MM.1S (cell line): ENCODE measurements at regions not wholly inside any gene's neighbourhood (a gene's known extent, or its start where the extent isn't known, plus 50 kb on each side); places are given as distances from the start of the nearest gene placed in this dataset.

Source experiments
- DNase-seq: peaks from one replicate; pipeline ENCODE4 v3.0.0-alpha.2; 2015
- H2AFZ ChIP-seq: fragments of 300-600 bp; sonication (generic); 2 replicates; pipeline ENCODE4 v1.6.0; 2016; ENCODE audit warnings: antibody characterized with exemption, low read length
- H3F3A ChIP-seq: fragments of 300-600 bp; sonication (generic); 2 replicates; pipeline ENCODE4 v1.6.1; 2016; ENCODE audit warnings: mild to moderate bottlenecking, antibody characterized with exemption, low read length, moderate library complexity, mixed read lengths; ENCODE audit not compliant: insufficient read depth
- H3K27ac ChIP-seq: fragments of 300-600 bp; sonication (generic); 2 replicates; pipeline ENCODE4 v1.5.1; 2016; ENCODE audit warnings: mild to moderate bottlenecking, low read length
- H3K27me3 ChIP-seq: fragments of 300-600 bp; sonication (generic); replicated peaks from 2 replicates; pipeline ENCODE4 v1.6.0; 2016; ENCODE audit warnings: low read length; ENCODE audit not compliant: insufficient read depth
- H3K36me3 ChIP-seq: fragments of 300-600 bp; sonication (generic); replicated peaks from 2 replicates; pipeline ENCODE4 v1.6.1; 2016; ENCODE audit warnings: mild to moderate bottlenecking, low read length, mixed read lengths; ENCODE audit not compliant: insufficient read depth
- H3K4me1 ChIP-seq: fragments of 300-600 bp; sonication (generic); 2 replicates; pipeline ENCODE4 v1.6.1; 2016; ENCODE audit warnings: low read length, mixed read lengths
- H3K4me2 ChIP-seq: fragments of 300-600 bp; sonication (generic); 2 replicates; pipeline ENCODE4 v1.6.0; 2016; ENCODE audit warnings: low read depth, low read length
- H3K4me3 ChIP-seq: fragments of 300-600 bp; sonication (generic); 2 replicates; pipeline ENCODE4 v1.5.1; 2016; ENCODE audit warnings: low read length, mixed read lengths
- H3K79me2 ChIP-seq: fragments of 300-600 bp; sonication (generic); 2 replicates; pipeline ENCODE4 v1.6.1; 2016; ENCODE audit warnings: mixed run types, low read length, mixed read lengths
- H3K9ac ChIP-seq: fragments of 300-600 bp; sonication (generic); 2 replicates; pipeline ENCODE4 v1.6.1; 2016; ENCODE audit warnings: low read length, mixed read lengths
- H3K9me2 ChIP-seq: fragments of 300-600 bp; sonication (generic); replicated peaks from 2 replicates; pipeline ENCODE4 v1.6.1; 2016; ENCODE audit warnings: mild to moderate bottlenecking, low read length, mixed read lengths; ENCODE audit not compliant: insufficient read depth
- H3K9me3 ChIP-seq: fragments of 300-600 bp; sonication (generic); replicated peaks from 2 replicates; pipeline ENCODE4 v1.6.1; 2016; ENCODE audit warnings: mild to moderate bottlenecking, low read length, mixed read lengths; ENCODE audit not compliant: insufficient read depth
- H4K20me1 ChIP-seq: fragments of 300-600 bp; sonication (generic); 2 replicates; pipeline ENCODE4 v1.6.1; 2016; ENCODE audit warnings: mild to moderate bottlenecking, low read length, moderate library complexity, mixed read lengths; ENCODE audit not compliant: insufficient read depth
- CTCF ChIP-seq: fragments of 300-600 bp; sonication (generic); IDR thresholded peaks from 2 replicates; pipeline ENCODE4 v1.5.1; 2016; ENCODE audit warnings: antibody characterized with exemption, low read length, mixed read lengths
- EZH2 ChIP-seq: fragments of 300-600 bp; sonication (generic); optimal IDR thresholded peaks from 2 replicates; pipeline ENCODE3; 2017; ENCODE audit warnings: low read depth, mild to moderate bottlenecking, antibody characterized with exemption, low read length, mixed read lengths
- EZH2phosphoT487 ChIP-seq: fragments of 300-600 bp; sonication (generic); IDR thresholded peaks from 2 replicates; pipeline ENCODE4 v1.6.1; 2018; ENCODE audit warnings: antibody characterized with exemption, low read length

DNA sequence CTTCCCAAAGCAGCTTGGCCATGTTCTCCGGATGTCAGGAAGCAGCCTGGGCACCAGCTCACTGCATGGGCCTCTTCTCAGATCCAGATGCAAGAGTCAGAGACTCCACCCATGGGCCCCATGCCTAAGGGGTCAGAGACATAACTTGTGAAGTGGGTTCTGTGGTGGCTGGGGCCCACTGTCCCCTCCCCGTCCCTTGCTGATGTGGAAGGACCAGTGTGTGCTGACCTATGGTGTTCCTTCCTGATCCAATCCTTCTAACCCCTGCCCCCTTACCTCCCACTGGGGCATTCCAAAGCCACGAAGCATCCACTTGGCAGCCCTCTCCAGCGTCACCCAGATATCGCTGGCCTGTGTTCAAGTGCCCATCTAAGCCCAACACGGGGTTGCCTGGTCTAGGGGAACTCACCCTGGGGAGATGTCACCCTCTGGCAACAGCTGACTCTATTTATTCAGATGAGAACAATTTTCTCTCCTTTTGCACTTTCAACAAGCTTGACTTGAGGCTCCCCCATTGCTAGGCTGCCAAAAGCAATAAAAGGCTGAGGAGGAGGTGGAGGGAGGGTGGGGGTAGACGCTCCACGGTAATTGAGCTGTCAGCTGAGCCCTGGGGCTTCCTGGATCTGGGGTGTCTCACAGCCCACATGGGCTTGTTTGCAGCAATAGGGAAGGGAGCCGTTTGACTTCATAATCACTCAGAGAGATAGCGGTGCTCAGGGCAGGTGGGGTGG is 158.5 kb downstream of the ADAMTS15 start:
- no peak overlapping the region for H3K27ac ChIP-seq
- no peak overlapping the region for H3K9ac ChIP-seq
- H4K20me1 ChIP-seq: no peaks in the 10 kb centered on the region
- no peak overlapping the region for H3K4me3 ChIP-seq
- H3K9me2 ChIP-seq: no peaks in the 10 kb centered on the region
- TF ChIP-seq CTCF (no peak), EZH2phosphoT487 (no peak), EZH2 (no peak)
- H3K4me2 ChIP-seq: no peak overlapping the region
- no peak overlapping the region for H2AFZ ChIP-seq
- DNase-seq: no peak
- H3F3A ChIP-seq: no peaks in the 10 kb centered on the region
- H3K27me3 ChIP-seq: no peaks in the 10 kb centered on the region
- H3K4me1 ChIP-seq: peaks cover 10% of the 10 kb centered on the region
- no peaks in the 10 kb centered on the region for H3K79me2 ChIP-seq
- H3K9me3 ChIP-seq: no peaks in the 10 kb centered on the region
- H3K36me3 ChIP-seq: no peaks in the 10 kb centered on the region

DNA sequence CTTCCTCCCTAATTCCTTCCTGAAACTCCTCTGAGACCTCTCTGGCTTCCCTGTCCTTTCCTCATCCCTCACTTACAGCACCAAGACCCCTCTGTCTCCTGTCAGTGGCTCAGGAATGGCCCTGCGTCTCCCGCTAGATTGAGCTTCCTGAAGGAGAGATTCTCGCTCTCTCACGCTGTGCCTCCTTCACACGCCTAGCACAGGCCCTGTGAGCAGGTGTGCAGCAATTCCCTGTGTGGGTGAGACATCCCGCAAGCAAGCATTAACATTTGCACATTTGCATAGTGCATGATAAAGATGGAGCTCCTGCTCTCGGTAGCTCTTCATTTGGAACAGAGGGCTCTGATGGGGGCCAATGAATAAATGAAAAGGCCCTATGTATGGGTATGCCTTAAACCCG is 159.8 kb downstream of the ADAMTS15 start:
- no peaks in the 10 kb centered on the region for H3K9me2 ChIP-seq
- H3K36me3 ChIP-seq: no peaks in the 10 kb centered on the region
- no peak overlapping the region for H3K9ac ChIP-seq
- no peak overlapping the region for H2AFZ ChIP-seq
- TF ChIP-seq CTCF (no peak), EZH2phosphoT487 (no peak), EZH2 (no peak)
- no peaks in the 10 kb centered on the region for H4K20me1 ChIP-seq
- DNase-seq: no peak
- no peak overlapping the region for H3K4me2 ChIP-seq
- H3K4me3 ChIP-seq: no peak overlapping the region
- H3K27me3 ChIP-seq: no peaks in the 10 kb centered on the region
- H3K4me1 ChIP-seq: peaks cover 22% of the 10 kb centered on the region
- H3K27ac ChIP-seq: no peak overlapping the region
- H3F3A ChIP-seq: no peaks in the 10 kb centered on the region
- H3K9me3 ChIP-seq: no peaks in the 10 kb centered on the region
- H3K79me2 ChIP-seq: no peaks in the 10 kb centered on the region

GRCh38 chr11:130609121-130610035 is 160.9 kb downstream of the ADAMTS15 start:
- H3F3A ChIP-seq: no peaks in the 10 kb centered on the region
- DNase-seq: no peak
- peaks cover 26% of the 10 kb centered on the region for H3K4me1 ChIP-seq
- no peaks in the 10 kb centered on the region for H3K27me3 ChIP-seq
- H3K4me2 ChIP-seq: no peak overlapping the region
- TF ChIP-seq EZH2phosphoT487: no peak
- TF ChIP-seq EZH2: no peak
- TF ChIP-seq CTCF: no peak
- no peak overlapping the region for H2AFZ ChIP-seq
- no peak overlapping the region for H3K4me3 ChIP-seq
- H3K9me2 ChIP-seq: no peaks in the 10 kb centered on the region
- no peaks in the 10 kb centered on the region for H3K9me3 ChIP-seq
- H3K9ac ChIP-seq: no peak overlapping the region
- H4K20me1 ChIP-seq: no peaks in the 10 kb centered on the region
- no peaks in the 10 kb centered on the region for H3K36me3 ChIP-seq
- no peak overlapping the region for H3K27ac ChIP-seq
- no peaks in the 10 kb centered on the region for H3K79me2 ChIP-seq
